Neuron (in vitro differentiated cells): ENCODE measurements at regions not wholly inside any gene's neighbourhood (a gene's known extent, or its start where the extent isn't known, plus 50 kb on each side); places are given as distances from the start of the nearest gene placed in this dataset.

ENCODE experiments used
- H2AFZ ChIP-seq: one replicate; pipeline ENCODE4 v1.6.1; 2013; ENCODE audit warnings: low read depth, mild to moderate bottlenecking, inconsistent platforms, low read length, moderate library complexity
- H3K27me3 ChIP-seq: one replicate; pipeline ENCODE4 v1.6.1; 2013; ENCODE audit warnings: low read length; ENCODE audit not compliant: insufficient read depth
- H3K36me3 ChIP-seq: one replicate; pipeline ENCODE4 v1.6.1; 2013; ENCODE audit warnings: low read length; ENCODE audit not compliant: insufficient read depth
- H3K4me1 ChIP-seq: one replicate; pipeline ENCODE4 v1.6.1; 2013; ENCODE audit warnings: low read length; ENCODE audit not compliant: insufficient read depth
- H3K4me3 ChIP-seq: 2 replicates; pipeline ENCODE4 v1.5.1; 2013; ENCODE audit warnings: mild to moderate bottlenecking, low read length, moderate library complexity
- H3K9me3 ChIP-seq: one replicate; pipeline ENCODE4 v1.6.1; 2013; ENCODE audit warnings: low read length

DNA sequence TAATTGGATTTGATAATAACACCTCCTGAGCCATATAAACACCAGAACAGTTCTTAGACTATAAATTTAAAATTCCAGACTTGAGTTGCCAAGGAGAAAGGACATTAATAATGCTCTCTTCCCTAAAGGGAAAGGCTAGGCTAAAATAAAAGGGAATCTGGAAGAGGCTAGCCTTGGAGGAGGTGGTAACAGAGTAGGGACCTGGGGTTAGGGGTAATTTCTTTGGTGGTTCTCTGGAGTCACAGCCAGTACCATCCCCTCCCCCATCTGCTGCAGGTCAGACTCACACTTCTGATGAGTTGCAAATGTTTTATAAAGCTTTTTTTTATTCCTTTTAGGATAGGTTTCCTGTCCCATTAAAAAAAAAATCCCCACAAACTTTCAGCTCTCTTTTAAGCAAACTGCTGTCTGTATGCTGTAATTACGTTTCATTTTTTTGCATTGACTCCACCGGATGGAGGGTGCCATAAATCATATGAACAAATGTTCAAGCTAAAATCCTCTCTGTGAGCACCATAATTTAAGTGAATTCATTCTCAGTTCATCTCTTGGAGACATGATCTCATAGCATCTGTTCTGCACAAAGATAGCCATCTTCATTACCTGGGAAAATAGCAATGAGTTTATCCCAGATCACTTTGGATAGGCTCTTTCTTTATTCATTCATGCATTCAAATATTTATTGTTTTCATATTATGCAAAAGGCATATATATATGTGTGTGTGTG lies 379.6 kb downstream of the TTLL7 start:
- Histone ChIP-seq H3K36me3 (no peaks in the 10 kb centered on the region), H3K4me1 (no peaks in the 10 kb centered on the region), H3K4me3 (no peak overlapping the region), H3K27me3 (no peaks in the 10 kb centered on the region), H2AFZ (no peak overlapping the region), H3K9me3 (no peaks in the 10 kb centered on the region)

DNA sequence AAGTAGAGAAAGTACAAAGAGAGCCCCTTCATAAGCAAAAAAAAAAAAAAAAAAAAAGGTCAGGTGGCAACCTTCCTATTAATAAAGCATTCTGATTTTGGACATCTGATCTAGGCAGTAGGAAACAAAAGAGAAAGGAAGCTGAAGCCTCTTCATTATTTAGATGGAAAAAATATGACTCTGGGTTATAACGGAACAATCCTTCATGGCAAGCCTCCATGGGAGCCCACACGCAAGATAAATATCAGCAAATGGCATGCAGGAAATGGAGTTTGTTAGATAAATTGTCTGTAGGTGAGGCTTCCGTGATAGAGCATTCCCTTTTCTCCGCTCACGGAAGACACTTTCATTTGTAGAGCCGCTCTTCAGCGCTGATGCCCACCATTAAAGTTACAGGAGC lies 381.0 kb downstream of the TTLL7 start:
- Histone ChIP-seq H3K9me3 (no peaks in the 10 kb centered on the region), H3K27me3 (no peaks in the 10 kb centered on the region), H2AFZ (no peak overlapping the region), H3K4me3 (no peak overlapping the region), H3K4me1 (no peaks in the 10 kb centered on the region), H3K36me3 (no peaks in the 10 kb centered on the region)

- Histone ChIP-seq H3K9me3 (no peaks in the 10 kb centered on the region), H2AFZ (no peak overlapping the region), H3K36me3 (no peaks in the 10 kb centered on the region), H3K4me1 (no peaks in the 10 kb centered on the region), H3K4me3 (no peak overlapping the region), H3K27me3 (no peaks in the 10 kb centered on the region)
Measured at GRCh38 chr1:83615370-83615769, 383.6 kb downstream of the TTLL7 start.

DNA sequence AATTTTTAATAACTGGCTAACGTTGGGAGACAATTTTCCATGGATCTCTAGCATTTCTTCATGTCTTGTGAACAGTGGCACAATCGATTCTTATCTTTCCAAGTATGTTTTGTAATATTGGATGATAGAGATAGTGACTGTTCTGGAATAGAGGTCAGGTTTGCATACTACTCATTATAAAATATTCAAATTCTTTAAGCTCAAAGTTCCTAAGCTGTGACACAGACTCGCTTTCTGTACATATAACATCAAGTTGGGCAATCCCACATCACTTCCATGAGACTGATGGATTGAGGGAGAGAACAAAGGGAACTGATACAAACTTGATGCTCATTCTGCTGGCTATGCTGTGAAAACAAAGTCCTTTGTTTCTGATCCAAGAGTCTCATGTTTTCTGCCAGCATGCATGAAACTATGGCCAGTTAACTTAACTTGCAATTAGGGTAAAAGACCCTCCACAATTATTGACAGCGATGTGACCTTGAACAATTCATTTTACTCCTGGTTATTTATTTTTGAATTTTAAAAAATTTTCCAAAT lies 392.4 kb downstream of the TTLL7 start:
- no peak overlapping the region for H3K4me3 ChIP-seq
- no peak overlapping the region for H2AFZ ChIP-seq
- H3K9me3 ChIP-seq, result no peaks in the 10 kb centered on the region
- H3K4me1 ChIP-seq, result no peaks in the 10 kb centered on the region
- H3K27me3 ChIP-seq, result no peaks in the 10 kb centered on the region
- H3K36me3 ChIP-seq, result no peaks in the 10 kb centered on the region

DNA sequence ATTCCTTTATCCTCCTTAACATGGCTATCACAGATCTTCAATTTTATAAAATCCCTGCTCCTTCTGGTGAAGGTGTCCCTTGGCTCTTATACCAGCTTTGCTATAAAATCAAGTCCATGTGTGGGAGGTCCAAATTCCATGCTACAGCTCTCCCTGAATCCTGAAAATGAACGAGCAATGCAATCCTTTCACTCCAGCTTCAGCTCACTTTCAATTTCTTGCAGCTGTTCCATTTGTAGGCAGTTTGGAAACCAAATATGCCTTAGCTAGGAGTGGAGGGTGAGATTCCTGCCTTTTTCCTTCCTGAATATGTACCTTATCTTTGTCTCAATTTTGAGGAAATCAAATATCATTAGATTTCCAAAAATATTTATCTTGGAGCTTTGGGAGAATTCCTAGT lies 402.6 kb downstream of the TTLL7 start:
- Histone ChIP-seq H3K4me3 (no peak overlapping the region), H3K9me3 (peaks cover 11% of the 10 kb centered on the region), H3K27me3 (no peaks in the 10 kb centered on the region), H3K36me3 (no peaks in the 10 kb centered on the region), H3K4me1 (no peaks in the 10 kb centered on the region), H2AFZ (no peak overlapping the region)

DNA sequence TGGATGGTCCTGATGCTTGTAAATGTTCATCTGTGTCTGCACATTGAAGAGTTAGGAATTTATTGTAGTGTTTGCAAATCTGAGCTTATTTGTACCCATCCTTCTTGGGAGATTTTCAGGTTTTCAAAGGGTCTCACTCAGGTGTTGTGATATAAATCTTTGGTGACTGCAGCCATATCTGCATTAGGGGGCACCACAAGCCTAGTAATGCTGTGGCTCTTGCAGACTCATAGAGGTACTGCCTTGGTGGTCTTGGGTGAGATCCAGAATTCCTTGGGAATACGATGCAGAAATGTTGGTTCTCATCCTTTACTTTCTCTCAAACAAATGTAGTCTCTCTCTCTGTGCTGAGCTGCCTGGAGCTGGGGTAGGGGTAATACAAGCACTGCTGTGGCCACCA lies 405.9 kb downstream of the TTLL7 start:
- Histone ChIP-seq H3K4me1 (no peaks in the 10 kb centered on the region), H3K4me3 (no peak overlapping the region), H3K9me3 (peaks cover under 1% of the 10 kb centered on the region), H3K36me3 (no peaks in the 10 kb centered on the region), H3K27me3 (no peaks in the 10 kb centered on the region), H2AFZ (no peak overlapping the region)

- no peak overlapping the region for H2AFZ ChIP-seq
- no peaks in the 10 kb centered on the region for H3K9me3 ChIP-seq
- H3K4me1 ChIP-seq, result no peaks in the 10 kb centered on the region
- H3K4me3 ChIP-seq, result no peak overlapping the region
- no peaks in the 10 kb centered on the region for H3K27me3 ChIP-seq
- no peaks in the 10 kb centered on the region for H3K36me3 ChIP-seq
Measured at GRCh38 chr1:83588140-83588539, 410.8 kb downstream of the TTLL7 start.

DNA sequence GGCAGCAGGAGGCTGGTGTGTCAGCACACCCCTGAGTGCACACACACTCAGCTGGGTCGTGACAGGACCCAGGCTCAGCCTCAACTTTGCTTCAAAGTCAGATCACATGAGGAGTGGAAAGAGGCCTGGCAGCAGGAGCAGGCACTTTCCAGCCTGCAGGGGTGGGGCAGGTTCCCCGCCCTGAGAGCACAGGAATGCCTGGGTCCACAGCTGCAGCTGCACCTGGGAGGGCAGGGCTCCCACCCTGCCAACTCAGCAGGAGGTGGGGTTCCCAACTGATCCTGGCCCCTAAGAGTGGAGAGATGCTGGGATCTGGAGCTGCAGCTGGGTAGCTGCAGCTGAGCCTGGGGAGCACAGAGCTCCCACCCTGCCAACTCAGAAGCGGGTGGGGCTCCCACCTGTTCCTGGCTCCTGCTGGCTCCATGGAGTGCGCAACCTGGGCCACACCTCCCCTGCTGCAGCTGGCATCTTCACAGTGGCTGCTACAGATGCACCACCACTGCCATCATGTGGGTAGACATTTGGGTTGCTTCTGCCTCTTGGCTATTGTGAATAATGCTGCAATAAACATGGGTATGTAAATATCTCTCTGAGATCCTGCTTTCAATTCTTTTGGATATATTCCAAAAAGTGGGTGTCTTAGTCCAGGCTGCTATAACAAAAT lies 415.4 kb downstream of the TTLL7 start:
- Histone ChIP-seq H3K4me3 (no peak overlapping the region), H3K36me3 (no peaks in the 10 kb centered on the region), H2AFZ (no peak overlapping the region), H3K4me1 (no peaks in the 10 kb centered on the region), H3K9me3 (peaks cover 4% of the 10 kb centered on the region), H3K27me3 (no peaks in the 10 kb centered on the region)

DNA sequence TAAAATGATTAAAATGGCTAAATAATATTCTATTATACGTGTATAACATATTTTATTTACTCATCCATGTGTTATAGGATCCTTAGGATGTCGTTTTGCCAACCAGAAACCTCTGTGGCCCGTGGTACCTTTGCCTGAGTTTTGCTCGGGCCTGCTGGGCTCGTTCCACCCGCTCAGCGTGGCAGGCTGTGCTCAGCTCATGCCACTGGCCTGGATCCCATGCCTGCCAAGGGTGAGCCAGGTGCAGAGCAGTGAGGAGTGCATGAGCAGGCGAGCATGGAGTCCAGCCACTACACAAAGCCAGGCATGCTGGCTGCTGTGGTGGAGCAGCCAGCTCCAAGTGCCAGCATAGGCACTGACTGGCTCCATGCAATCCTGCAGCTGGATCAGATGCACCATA lies 417.2 kb downstream of the TTLL7 start:
- Histone ChIP-seq H3K4me1 (no peaks in the 10 kb centered on the region), H3K4me3 (no peak overlapping the region)

GRCh38 chr1:83574791-83575190 lies 424.1 kb downstream of the TTLL7 start:
- H3K4me1 ChIP-seq, result peaks cover 15% of the 10 kb centered on the region
- H3K36me3 ChIP-seq, result no peaks in the 10 kb centered on the region
- H3K9me3 ChIP-seq, result no peaks in the 10 kb centered on the region
- no peaks in the 10 kb centered on the region for H3K27me3 ChIP-seq
- no peak overlapping the region for H3K4me3 ChIP-seq
- no peak overlapping the region for H2AFZ ChIP-seq

More for the DNA sequence above, 417.2 kb downstream of the TTLL7 start:
- H3K36me3 ChIP-seq, result no peaks in the 10 kb centered on the region
- H3K9me3 ChIP-seq, result peaks cover 4% of the 10 kb centered on the region
- H2AFZ ChIP-seq, result no peak overlapping the region
- H3K27me3 ChIP-seq, result no peaks in the 10 kb centered on the region

DNA sequence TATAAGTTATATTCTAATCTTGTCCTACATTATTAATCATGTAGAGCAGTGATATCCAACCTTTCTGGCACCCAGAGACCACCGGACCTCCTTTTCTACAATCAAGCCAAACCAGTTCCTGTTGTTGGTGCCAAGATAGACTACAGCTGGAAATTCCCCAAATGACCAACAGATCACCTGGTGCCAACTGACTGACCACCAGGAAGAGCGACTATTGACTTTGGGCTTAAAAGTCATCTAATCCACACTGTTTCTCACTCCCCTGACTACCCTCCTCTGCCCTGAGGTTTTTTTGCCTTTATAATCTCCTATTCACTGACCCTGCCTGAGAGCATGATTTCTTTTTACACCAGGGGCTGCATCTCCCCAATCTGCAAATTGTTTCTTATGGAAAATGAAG lies 425.2 kb downstream of the TTLL7 start:
- no peaks in the 10 kb centered on the region for H3K27me3 ChIP-seq

GRCh38 chr1:83571536-83571935 lies 427.4 kb downstream of the TTLL7 start:
- no peaks in the 10 kb centered on the region for H3K36me3 ChIP-seq
- no peaks in the 10 kb centered on the region for H3K27me3 ChIP-seq
- peaks cover 15% of the 10 kb centered on the region for H3K4me1 ChIP-seq
- no peaks in the 10 kb centered on the region for H3K9me3 ChIP-seq
- no peak overlapping the region for H3K4me3 ChIP-seq
- no peak overlapping the region for H2AFZ ChIP-seq

More for the DNA sequence above, 425.2 kb downstream of the TTLL7 start:
- no peak overlapping the region for H3K4me3 ChIP-seq
- H2AFZ ChIP-seq, result no peak overlapping the region
- H3K36me3 ChIP-seq, result no peaks in the 10 kb centered on the region
- H3K9me3 ChIP-seq, result no peaks in the 10 kb centered on the region
- peaks cover 15% of the 10 kb centered on the region for H3K4me1 ChIP-seq

DNA sequence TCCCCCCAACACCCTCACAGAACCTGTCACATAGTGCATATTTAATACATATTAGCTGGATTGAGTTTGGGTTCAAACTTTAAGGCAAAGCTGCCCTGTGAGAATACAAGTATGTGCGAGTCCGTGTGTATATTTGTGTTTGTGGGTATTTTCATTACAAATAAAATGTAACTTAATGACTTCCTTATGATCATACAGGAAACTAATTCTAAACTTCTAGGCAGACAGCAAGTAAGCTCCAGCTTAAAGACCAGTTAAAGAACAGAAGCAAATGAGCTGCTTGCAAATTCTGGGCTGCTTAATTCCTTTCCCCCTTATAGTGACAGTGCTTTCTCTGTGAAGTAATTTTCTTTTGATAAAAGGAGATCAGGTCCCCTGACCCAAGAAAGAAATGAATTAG lies 437.6 kb downstream of the TTLL7 start:
- Histone ChIP-seq H2AFZ (no peak overlapping the region), H3K36me3 (no peaks in the 10 kb centered on the region), H3K27me3 (no peaks in the 10 kb centered on the region), H3K4me1 (peaks cover 25% of the 10 kb centered on the region), H3K4me3 (no peak overlapping the region), H3K9me3 (no peaks in the 10 kb centered on the region)
